ENCODE measurements at regions not wholly inside any gene's neighbourhood (a gene's known extent, or its start where the extent isn't known, plus 50 kb on each side); places are given as distances from the start of the nearest gene placed in this dataset.
A peak's percentile ranks its signal among the peaks of the same experiment; 100 is the strongest.
"Not testable (repeated sequence)": the region's sequence is repeated elsewhere in the genome, so short reads cannot be mapped to it uniquely, and the experiment has no call there.

DNA sequence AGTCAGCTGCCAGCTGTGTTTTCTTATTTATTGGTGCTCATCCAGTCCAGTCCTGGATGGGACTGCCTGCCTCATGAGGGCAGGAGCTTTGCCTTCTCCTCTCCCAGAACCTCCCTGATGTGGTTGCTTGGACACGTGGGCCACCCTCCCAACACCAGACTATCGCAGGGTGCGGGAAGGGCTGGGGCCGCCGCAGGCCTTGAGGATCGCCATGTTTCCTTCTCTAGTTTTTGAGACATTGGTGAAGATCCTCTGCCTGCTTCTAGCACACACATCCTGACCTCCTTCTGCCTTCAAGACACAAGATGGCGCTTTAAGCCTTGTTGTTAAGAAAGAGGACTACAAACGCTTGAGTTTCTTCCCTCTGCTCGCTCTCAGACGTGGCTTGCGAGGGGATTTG is 2937.0 kb downstream of the RPIA start:
- no CpG with 5 or more reads among the region's 11 CpGs for WGBS, 2 experiments (ENCODE audit: extremely low coverage in 2 of 2, insufficient read length in 1 of 2)
- H3K18ac ChIP-seq (ENCODE audit: low read depth, low read length); H3K4me1 ChIP-seq (ENCODE audit: control insufficient read depth, insufficient read depth, low read length); H3K4ac ChIP-seq (ENCODE audit: low read depth, low read length); H3K56ac ChIP-seq (ENCODE audit: extremely low read depth, insufficient read depth, low read length); intact Hi-C loops (cut with micrococcal nuclease); H2AK9ac ChIP-seq (replicated peaks; ENCODE audit: low read depth, low read length, poor library complexity); H4K91ac ChIP-seq (ENCODE audit: insufficient read depth, low read depth, low read length); dilution Hi-C loops (cut with HindIII; ENCODE audit: low sequenced_read_pairs, unreplicated experiment); H3K79me1 ChIP-seq (ENCODE audit: low read depth in 1 of 2, low read length in 2 of 2); DNase-seq; CTCF ChIA-PET; POLR2A ChIA-PET (ENCODE audit: unreplicated experiment); H2BK15ac ChIP-seq (ENCODE audit: low read depth, low read length); H2BK120ac ChIP-seq (ENCODE audit: low read depth, low read length); H2AK5ac ChIP-seq (ENCODE audit: low read depth, low read length); H3K14ac ChIP-seq (replicated peaks; ENCODE audit: low read depth, low read length); H3K23ac ChIP-seq (ENCODE audit: low read depth, low read length); H4K20me1 ChIP-seq (ENCODE audit: insufficient read depth, low read length); H3K9me3 ChIP-seq (ENCODE audit: control insufficient read depth, insufficient read depth, low read length); H3K9ac ChIP-seq (ENCODE audit: low read depth, low read length); H2AFZ ChIP-seq (replicated peaks; ENCODE audit: low read length, poor library complexity); BruUV-seq (replicated peaks); ATAC-seq (ENCODE audit: low read depth); H3K27me3 ChIP-seq (ENCODE audit: control insufficient read depth, insufficient read depth, low read length); H3K4me2 ChIP-seq (ENCODE audit: low read depth, low read length); H3K36me3 ChIP-seq (ENCODE audit: control insufficient read depth, insufficient read depth, low read length); in situ Hi-C loops (cut with MboI; ENCODE audit: low sequenced_read_pairs); H3K9me1 ChIP-seq (ENCODE audit: insufficient read depth, low read length); H2BK5ac ChIP-seq (ENCODE audit: low read depth, low read length, poor library complexity, severe bottlenecking); H3K27ac ChIP-seq (ENCODE audit: insufficient read depth, low read length); H3K4me3 ChIP-seq (ENCODE audit: insufficient read depth, low read depth, low read length); H4K8ac ChIP-seq (ENCODE audit: low read depth in 2 of 2, low read length in 2 of 2); H4K5ac ChIP-seq (ENCODE audit: low read depth, low read length); H2BK20ac ChIP-seq (ENCODE audit: low read depth, low read length): not testable (repeated sequence)

DNA sequence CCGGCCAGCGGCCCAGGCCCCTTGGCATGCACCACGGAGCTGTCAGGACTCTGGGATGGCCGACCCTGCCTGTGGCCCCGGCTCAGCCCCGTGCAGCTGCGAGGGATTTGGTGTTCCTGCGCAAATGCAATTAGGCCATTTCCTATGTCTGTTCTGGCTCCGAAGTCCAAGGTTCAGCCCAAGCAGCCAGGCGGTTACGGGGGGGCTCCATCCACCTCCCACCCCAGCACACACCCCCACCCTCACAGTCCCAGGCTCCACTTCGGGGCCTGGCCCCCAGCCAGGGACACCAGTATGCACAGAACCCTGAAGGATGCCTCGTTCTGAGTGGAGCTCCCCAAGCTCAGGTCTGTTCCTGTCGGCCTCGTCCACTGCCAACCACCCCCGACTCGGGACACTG is 2965.7 kb downstream of the RPIA start:
- in situ Hi-C loops (cut with MboI; ENCODE audit: low sequenced_read_pairs); H2BK120ac ChIP-seq (ENCODE audit: low read depth, low read length); H3K56ac ChIP-seq (ENCODE audit: extremely low read depth, insufficient read depth, low read length); H4K5ac ChIP-seq (ENCODE audit: low read depth, low read length); dilution Hi-C loops (cut with HindIII; ENCODE audit: low sequenced_read_pairs, unreplicated experiment); H2AK9ac ChIP-seq (replicated peaks; ENCODE audit: low read depth, low read length, poor library complexity); H3K36me3 ChIP-seq (ENCODE audit: control insufficient read depth, insufficient read depth, low read length); intact Hi-C loops (cut with micrococcal nuclease); BruUV-seq (replicated peaks); H3K14ac ChIP-seq (replicated peaks; ENCODE audit: low read depth, low read length); H3K4me2 ChIP-seq (ENCODE audit: low read depth, low read length); H4K20me1 ChIP-seq (ENCODE audit: insufficient read depth, low read length); H3K23ac ChIP-seq (ENCODE audit: low read depth, low read length); H3K9ac ChIP-seq (ENCODE audit: low read depth, low read length); H3K9me1 ChIP-seq (ENCODE audit: insufficient read depth, low read length); H4K8ac ChIP-seq (ENCODE audit: low read depth in 2 of 2, low read length in 2 of 2); H3K4ac ChIP-seq (ENCODE audit: low read depth, low read length); H2BK5ac ChIP-seq (ENCODE audit: low read depth, low read length, poor library complexity, severe bottlenecking); H3K18ac ChIP-seq (ENCODE audit: low read depth, low read length); POLR2A ChIA-PET (ENCODE audit: unreplicated experiment); H3K79me1 ChIP-seq (ENCODE audit: low read depth in 1 of 2, low read length in 2 of 2); H3K4me3 ChIP-seq (ENCODE audit: insufficient read depth, low read depth, low read length); H2BK15ac ChIP-seq (ENCODE audit: low read depth, low read length); H2AFZ ChIP-seq (replicated peaks; ENCODE audit: low read length, poor library complexity); ATAC-seq (ENCODE audit: low read depth); H3K9me3 ChIP-seq (ENCODE audit: control insufficient read depth, insufficient read depth, low read length); H3K4me1 ChIP-seq (ENCODE audit: control insufficient read depth, insufficient read depth, low read length); H2AK5ac ChIP-seq (ENCODE audit: low read depth, low read length); CTCF ChIA-PET; H3K27me3 ChIP-seq (ENCODE audit: control insufficient read depth, insufficient read depth, low read length); H4K91ac ChIP-seq (ENCODE audit: insufficient read depth, low read depth, low read length); H2BK20ac ChIP-seq (ENCODE audit: low read depth, low read length): not testable (repeated sequence)
- no CpG with 5 or more reads among the region's 17 CpGs for WGBS, 2 experiments (ENCODE audit: extremely low coverage in 2 of 2, insufficient read length in 1 of 2)
- peak; percentile 0 for DNase-seq
- peak overlapping the region; percentile 56 for H3K27ac ChIP-seq (ENCODE audit: insufficient read depth, low read length)

Measured in IMR-90 (cell line).